BE2C (cell line): ENCODE measurements at regions not wholly inside any gene's neighbourhood (a gene's known extent, or its start where the extent isn't known, plus 50 kb on each side); places are given as distances from the start of the nearest gene placed in this dataset.

Experiments used
- DNase-seq: peaks from one replicate; pipeline ENCODE4 v3.0.0-alpha.2; 2020
- H3K27me3 ChIP-seq: fragments of 250-450 bp; sonication (Bioruptor Pico); 2 replicates; pipeline ENCODE4 v1.5.1; 2020; ENCODE audit warnings: mild to moderate bottlenecking
- H3K36me3 ChIP-seq: fragments of 250-450 bp; sonication (Bioruptor Pico); 2 replicates; pipeline ENCODE4 v1.5.1; 2020; ENCODE audit warnings: mild to moderate bottlenecking
- H3K4me1 ChIP-seq: fragments of 250-450 bp; sonication (Bioruptor Pico); 2 replicates; pipeline ENCODE4 v1.5.1; 2020
- H3K4me3 ChIP-seq: 2 replicates; pipeline ENCODE4 v1.5.1; 2011; ENCODE audit warnings: low read depth, low read length
- H3K9me3 ChIP-seq: fragments of 250-450 bp; sonication (Bioruptor Pico); 2 replicates; pipeline ENCODE4 v1.5.1; 2020
- TF ChIP-seq, protein P1 (sequence below): IDR thresholded peaks from 2 replicates; pipeline ENCODE4 v1.5.1; 2012; ENCODE audit warnings: mild to moderate bottlenecking, low read depth, low read length

DNA sequence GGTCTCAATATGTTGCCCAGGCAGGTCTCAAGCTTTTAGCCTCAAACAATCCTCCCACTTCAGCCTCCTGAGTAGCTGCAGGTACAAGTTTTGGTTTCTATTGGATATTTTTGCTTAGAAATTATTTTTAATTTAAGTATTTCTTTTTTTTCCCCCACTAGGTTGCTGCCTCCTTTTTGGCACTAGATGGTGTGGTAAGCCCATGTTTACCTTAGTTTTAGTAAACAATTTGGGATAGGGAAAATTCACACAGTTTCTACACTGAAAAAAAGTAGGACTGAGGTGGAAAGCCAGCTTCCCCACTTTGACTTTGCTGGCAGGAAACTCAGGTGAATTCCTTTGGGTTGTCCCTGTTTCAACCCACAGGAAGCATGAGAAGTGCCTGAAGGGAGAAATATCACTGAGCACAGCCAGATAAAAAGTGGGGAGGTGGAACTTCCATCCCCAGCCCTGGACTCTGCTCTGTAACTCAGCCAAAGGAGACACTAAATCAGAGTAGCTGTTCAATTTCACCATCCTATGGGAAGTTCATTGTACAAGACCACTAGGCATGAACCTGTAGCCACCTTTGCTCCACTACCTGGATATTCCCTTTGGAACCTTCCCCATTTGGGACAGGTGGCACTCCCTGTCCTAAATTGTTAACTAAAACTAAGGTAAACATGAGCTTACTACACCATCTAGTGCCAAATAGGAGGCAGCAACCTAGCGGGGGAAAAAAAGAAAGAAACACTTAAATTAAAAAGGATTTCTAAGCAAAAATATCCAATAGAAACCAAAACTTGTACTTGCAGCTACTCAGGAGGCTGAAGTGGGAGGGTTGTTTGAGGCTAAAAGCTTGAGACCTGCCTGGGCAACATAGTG, 154.4 kb upstream of the FAT3 start:
- H3K4me1 ChIP-seq: no peaks in the 10 kb centered on the region; the same call in 1 of the 2 replicates
- no peaks in the 10 kb centered on the region for H3K9me3 ChIP-seq
- no peak for DNase-seq
- H3K4me3 ChIP-seq: no peak overlapping the region
- H3K36me3 ChIP-seq: no peaks in the 10 kb centered on the region
- TF ChIP-seq, protein P1, sequence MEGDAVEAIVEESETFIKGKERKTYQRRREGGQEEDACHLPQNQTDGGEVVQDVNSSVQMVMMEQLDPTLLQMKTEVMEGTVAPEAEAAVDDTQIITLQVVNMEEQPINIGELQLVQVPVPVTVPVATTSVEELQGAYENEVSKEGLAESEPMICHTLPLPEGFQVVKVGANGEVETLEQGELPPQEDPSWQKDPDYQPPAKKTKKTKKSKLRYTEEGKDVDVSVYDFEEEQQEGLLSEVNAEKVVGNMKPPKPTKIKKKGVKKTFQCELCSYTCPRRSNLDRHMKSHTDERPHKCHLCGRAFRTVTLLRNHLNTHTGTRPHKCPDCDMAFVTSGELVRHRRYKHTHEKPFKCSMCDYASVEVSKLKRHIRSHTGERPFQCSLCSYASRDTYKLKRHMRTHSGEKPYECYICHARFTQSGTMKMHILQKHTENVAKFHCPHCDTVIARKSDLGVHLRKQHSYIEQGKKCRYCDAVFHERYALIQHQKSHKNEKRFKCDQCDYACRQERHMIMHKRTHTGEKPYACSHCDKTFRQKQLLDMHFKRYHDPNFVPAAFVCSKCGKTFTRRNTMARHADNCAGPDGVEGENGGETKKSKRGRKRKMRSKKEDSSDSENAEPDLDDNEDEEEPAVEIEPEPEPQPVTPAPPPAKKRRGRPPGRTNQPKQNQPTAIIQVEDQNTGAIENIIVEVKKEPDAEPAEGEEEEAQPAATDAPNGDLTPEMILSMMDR: peak; percentile 26; the same call in 1 of the 2 replicates
- H3K27me3 ChIP-seq: no peaks in the 10 kb centered on the region

GRCh38 chr11:92067016-92067415, 157.6 kb upstream of the FAT3 start:
- TF ChIP-seq, protein P1: no peak

GRCh38 chr11:92061456-92062062, 163.1 kb upstream of the FAT3 start:
- DNase-seq: no peak
- TF ChIP-seq, protein P1: no peak
- Histone ChIP-seq H3K4me3 (no peak overlapping the region), H3K4me1 (peaks cover 16% of the 10 kb centered on the region), H3K27me3 (no peaks in the 10 kb centered on the region), H3K36me3 (no peaks in the 10 kb centered on the region), H3K9me3 (no peaks in the 10 kb centered on the region; the same call in 1 of the 2 replicates)

More at GRCh38 chr11:92067016-92067415, 157.6 kb upstream of the FAT3 start:
- no peak for DNase-seq
- Histone ChIP-seq H3K9me3 (no peaks in the 10 kb centered on the region; the same call in 1 of the 2 replicates), H3K36me3 (no peaks in the 10 kb centered on the region), H3K4me1 (no peaks in the 10 kb centered on the region; the same call in 1 of the 2 replicates), H3K27me3 (no peaks in the 10 kb centered on the region), H3K4me3 (no peak overlapping the region)

DNA sequence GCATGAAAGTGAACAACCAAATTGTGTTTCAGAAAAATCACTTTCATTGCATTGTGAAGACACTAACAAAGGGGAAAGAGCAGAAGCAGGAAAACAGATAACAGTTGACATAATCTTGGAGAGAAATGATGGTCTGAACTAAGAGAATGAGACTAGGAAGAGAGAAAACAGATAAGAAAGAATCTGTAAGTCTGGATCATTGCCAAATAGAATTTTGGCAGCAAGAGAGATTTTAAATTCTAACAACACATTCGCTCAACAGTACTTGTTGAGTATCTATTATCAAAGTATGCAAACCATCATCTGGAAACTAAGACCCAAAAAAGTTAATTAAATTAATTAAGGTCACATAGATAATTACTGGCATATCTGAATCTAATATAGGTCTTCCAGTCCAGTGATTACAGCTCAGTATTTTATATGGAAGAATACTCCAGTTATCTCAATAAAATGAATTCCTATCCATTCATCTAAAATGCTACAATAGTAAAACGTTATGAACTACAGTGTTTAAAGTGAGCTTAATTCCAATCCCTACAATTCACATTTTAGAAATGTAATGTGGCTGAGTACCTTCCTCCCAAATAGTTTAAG, 166.7 kb upstream of the FAT3 start:
- no peak for DNase-seq
- TF ChIP-seq, protein P1: no peak
- Histone ChIP-seq H3K4me3 (no peak overlapping the region), H3K9me3 (no peaks in the 10 kb centered on the region), H3K4me1 (peaks cover 16% of the 10 kb centered on the region), H3K27me3 (no peaks in the 10 kb centered on the region), H3K36me3 (no peaks in the 10 kb centered on the region)

DNA sequence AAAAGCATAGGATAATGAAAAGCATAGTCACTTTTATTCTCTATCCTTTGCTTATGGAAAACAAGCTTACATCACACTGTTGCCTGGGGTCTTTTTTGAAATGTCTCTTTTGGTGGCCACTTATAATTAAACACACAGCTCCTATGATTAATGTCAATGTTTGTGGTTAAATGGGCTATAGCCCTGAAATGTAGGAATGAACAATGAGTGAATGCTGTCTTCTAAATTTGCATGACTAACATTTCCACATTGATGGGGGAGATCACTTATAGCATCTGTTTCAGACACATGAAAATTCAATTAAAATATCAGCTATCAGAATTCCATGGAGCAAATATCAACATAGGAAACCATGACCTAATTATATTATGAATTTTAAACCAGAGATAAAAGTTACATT, 171.4 kb upstream of the FAT3 start:
- Histone ChIP-seq H3K27me3 (no peaks in the 10 kb centered on the region), H3K4me1 (peaks cover 18% of the 10 kb centered on the region), H3K9me3 (no peaks in the 10 kb centered on the region), H3K4me3 (no peak overlapping the region), H3K36me3 (no peaks in the 10 kb centered on the region)
- TF ChIP-seq, protein P1: no peak
- no peak for DNase-seq

DNA sequence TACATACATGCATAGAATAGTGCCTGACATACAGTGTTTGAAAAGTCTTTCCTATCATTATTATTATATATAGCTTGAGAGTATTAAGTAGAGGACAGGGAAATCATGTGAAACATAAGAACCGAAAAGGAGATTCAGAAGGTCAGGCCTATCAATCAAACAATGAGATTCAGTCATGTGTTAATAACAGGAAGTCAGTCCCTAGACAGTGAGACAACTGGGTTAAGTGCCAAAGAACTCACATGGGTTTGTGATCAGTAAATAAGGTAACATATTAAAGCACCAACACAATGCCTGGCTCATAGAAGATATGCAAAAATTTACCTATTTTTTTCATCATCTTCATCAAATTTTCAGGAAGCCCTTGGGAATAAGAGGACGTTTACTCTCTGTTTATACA, 174.3 kb upstream of the FAT3 start:
- no peaks in the 10 kb centered on the region for H3K9me3 ChIP-seq
- TF ChIP-seq, protein P1: no peak
- H3K27me3 ChIP-seq: no peaks in the 10 kb centered on the region
- H3K4me3 ChIP-seq: no peak overlapping the region
- no peak for DNase-seq
- peaks cover 8% of the 10 kb centered on the region; the same call in 1 of the 2 replicates for H3K4me1 ChIP-seq
- no peaks in the 10 kb centered on the region for H3K36me3 ChIP-seq
